HepG2 (cell line): ENCODE measurements at regions not wholly inside any gene's neighbourhood (a gene's known extent, or its start where the extent isn't known, plus 50 kb on each side); places are given as distances from the start of the nearest gene placed in this dataset.

Experiments
- ATAC-seq: fragments of 200-7000 bp; cut with Tn5 transposase; 3 replicates; pipeline ENCODE4 v1.9.1; 2020; ENCODE audit warnings: mild to moderate bottlenecking, moderate library complexity
- BruUV-seq: library from RNA; stranded (reverse); fragments of 400-500 nt; replicated peaks from 2 replicates; lab custom pipeline; 2021; lab: Mats Ljungman, UMichigan
- CTCF ChIA-PET: fragments of 300-600 bp; formaldehyde crosslinking; extraction: SDS; loops from one replicate; lab custom pipeline; 2021; ENCODE audit warnings: low total read pairs, inconsistent platforms, low intra/inter-chr PET ratio; lab: Yijun Ruan, JAX
- POLR2A ChIA-PET: fragments of 350-600 bp; sonication (Branson Sonifier 250); formaldehyde crosslinking; loops from one replicate; lab custom pipeline; 2020; ENCODE audit warnings: antibody characterized with exemption, inconsistent platforms; lab: Yijun Ruan, JAX
- DNase-seq: peaks from one replicate; pipeline ENCODE4 v3.0.0-alpha.2; 2015; ENCODE audit warnings: low spot score
- FAIRE-seq: peaks from 3 replicates; lab custom pipeline; 2011; peaks lifted over from hg19 to GRCh38; lab: Jason Lieb, UNC
- H2AFZ ChIP-seq: one replicate; pipeline ENCODE4 v1.6.1; 2011; ENCODE audit warnings: low read length, inconsistent platforms
- H3K27ac ChIP-seq: fragments of 300-600 bp; 3 replicates; pipeline ENCODE4 v1.8.0; 2011; ENCODE audit warnings: mixed run types, mild to moderate bottlenecking, mixed read lengths, low read length, inconsistent platforms; ENCODE audit not compliant: insufficient read depth; ENCODE audit errors: extremely low read length
- H3K27me3 ChIP-seq, 2 experiments: fragments of 200-600 bp in 1 of 2; 2 replicates in 1 of 2; 3 replicates in 1 of 2; pipeline versions ENCODE4 v1.6.0 to v1.8.0; 2011; ENCODE audit warnings: low read length in 2 of 2, mild to moderate bottlenecking in 2 of 2, moderate library complexity in 2 of 2, inconsistent platforms in 1 of 2; ENCODE audit not compliant: insufficient read depth in 2 of 2, control insufficient read depth in 1 of 2
- H3K36me3 ChIP-seq, 2 experiments: fragments of 200-600 bp in 1 of 2; replicated peaks in 1 of 2; 2 replicates in 1 of 2; 3 replicates in 1 of 2; pipeline versions ENCODE4 v1.5.1 to v1.8.0; 2011; ENCODE audit warnings: low read length in 2 of 2, inconsistent platforms in 1 of 2; ENCODE audit not compliant: insufficient read depth in 2 of 2, control insufficient read depth in 1 of 2
- H3K4me1 ChIP-seq: 2 replicates; pipeline ENCODE4 v1.5.1; 2012; ENCODE audit warnings: low read length, inconsistent platforms; ENCODE audit not compliant: insufficient read depth
- H3K4me2 ChIP-seq: 2 replicates; pipeline ENCODE4 v1.6.0; 2011; ENCODE audit warnings: low read depth, low read length, inconsistent platforms
- H3K4me3 ChIP-seq, 3 experiments: fragments of 200-600 bp in 1 of 3; sonication (generic), shearing (Covaris generic) in 1 of 3; replicated peaks in 1 of 3; 2 replicates each; pipeline ENCODE4 v1.5.1; 2011 to 2016; ENCODE audit warnings: low read length in 3 of 3, inconsistent platforms in 2 of 3, low read depth in 2 of 3, mild to moderate bottlenecking in 2 of 3, control low read depth in 1 of 3, mixed read lengths in 1 of 3; ENCODE audit not compliant: insufficient read depth in 1 of 3
- H3K79me2 ChIP-seq: one replicate; pipeline ENCODE4 v1.6.1; 2011; ENCODE audit warnings: low read length, inconsistent platforms; ENCODE audit not compliant: insufficient read depth
- H3K9ac ChIP-seq: 2 replicates; pipeline ENCODE4 v1.6.0; 2011; ENCODE audit warnings: mild to moderate bottlenecking, low read depth, low read length, inconsistent platforms; ENCODE audit not compliant: insufficient read depth
- H3K9me3 ChIP-seq: 2 replicates; pipeline ENCODE4 v1.5.1; 2012; ENCODE audit warnings: mild to moderate bottlenecking, low read length
- H4K20me1 ChIP-seq: 2 replicates; pipeline ENCODE4 v1.6.0; 2011; ENCODE audit warnings: inconsistent platforms, mild to moderate bottlenecking, low read length, moderate library complexity; ENCODE audit not compliant: insufficient read depth
- CREB1 ChIP-seq, 2 experiments: fragments of 450-650 bp in 1 of 2; IDR thresholded peaks; 2 replicates each; pipeline ENCODE4 v1.6.1; 2016 to 2017; ENCODE audit warnings: control low read depth in 1 of 2, mild to moderate bottlenecking in 1 of 2, missing compliant biosample characterization in 1 of 2, missing genetic modification characterization in 1 of 2
- JARID2 ChIP-seq: sonication (generic); formaldehyde crosslinking; IDR thresholded peaks from 2 replicates; pipeline ENCODE4 v1.8.1; 2023; ENCODE audit warnings: missing genetic modification reagents, inconsistent platforms; ENCODE audit not compliant: insufficient replicate concordance
- SNAI1 ChIP-seq: sonication (generic); formaldehyde crosslinking; IDR thresholded peaks from 2 replicates; pipeline ENCODE4 v1.5.0; 2020; ENCODE audit warnings: mild to moderate bottlenecking, missing genetic modification reagents, borderline replicate concordance
- ZFP90 ChIP-seq: sonication (generic); formaldehyde crosslinking; IDR thresholded peaks from 2 replicates; pipeline ENCODE4 v1.8.0; 2022; ENCODE audit warnings: missing genetic modification reagents, mild to moderate bottlenecking, inconsistent platforms, borderline replicate concordance
- ZNF343 ChIP-seq: sonication (generic); formaldehyde crosslinking; IDR thresholded peaks from 2 replicates; pipeline ENCODE4 v1.4.0; 2020; ENCODE audit warnings: mild to moderate bottlenecking, missing genetic modification reagents
- ZZZ3 ChIP-seq: sonication (generic); formaldehyde crosslinking; IDR thresholded peaks from 2 replicates; pipeline ENCODE4 v1.4.0; 2020; ENCODE audit warnings: missing genetic modification reagents, mild to moderate bottlenecking, borderline replicate concordance
- WGBS: methylation state at CpG from one replicate; pipeline ENCODE4 v1.1.6; 2017; ENCODE audit warnings: low lambda C conversion rate; 5-methylcytosine and 5-hydroxymethylcytosine counted together
- in situ Hi-C: cut with HindIII; loops from 2 replicates; pipeline ENCODE4 v1.10.0; 2017; ENCODE audit warnings: low pct_unique_long_range_greater_than_20kb; ENCODE audit not compliant: extremely low pct_ligation_motif_present
- intact Hi-C: fragments of 100-400 bp; cut with micrococcal nuclease; formaldehyde crosslinking; loops from one replicate; pipeline ENCODE4 v1.10.0; 2022; ENCODE audit not compliant: unreplicated experiment

DNA sequence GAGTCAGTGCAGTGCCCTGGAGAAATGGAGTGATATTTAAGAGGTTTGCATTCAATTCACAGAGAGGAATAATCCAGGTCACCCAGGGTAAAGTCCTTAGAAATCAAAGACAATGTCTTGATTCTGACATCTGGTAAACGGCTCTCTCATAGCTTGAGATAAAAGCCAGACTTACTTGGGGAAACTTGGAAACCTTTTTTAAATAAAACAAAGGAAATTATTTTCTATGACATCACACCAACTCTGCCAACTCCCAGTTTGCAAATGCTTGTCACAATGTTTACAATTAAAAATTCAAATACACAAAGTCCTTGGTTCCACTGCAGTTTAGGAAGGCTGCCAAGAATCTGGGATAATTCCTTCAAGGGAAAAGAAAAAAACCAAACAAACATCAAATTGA is 255.1 kb upstream of the NREP start:
- no peaks in the 10 kb centered on the region for H3K9me3 ChIP-seq
- intact Hi-C loops (no loop called here), in situ Hi-C loops (no loop called here)
- DNase-seq (no peak), ATAC-seq (no peak), FAIRE-seq (no peak)
- ChIA-PET POLR2A (no interaction called here), CTCF (no interaction called here)
- no TSS peak for BruUV-seq
- no peaks in the 10 kb centered on the region for H4K20me1 ChIP-seq
- H3K9ac ChIP-seq = no peak overlapping the region
- no peak overlapping the region for H3K4me2 ChIP-seq
- H3K27ac ChIP-seq = no peak overlapping the region
- H3K4me1 ChIP-seq = peaks cover 6% of the 10 kb centered on the region; the same call in 1 of the 2 replicates
- no peaks in the 10 kb centered on the region for H3K79me2 ChIP-seq
- no peak overlapping the region for H3K4me3 ChIP-seq
- WGBS = 9% methylated on average over 1 of the region's 1 CpG
- H3K27me3 ChIP-seq = no peaks in the 10 kb centered on the region
- no peak overlapping the region for H2AFZ ChIP-seq
- no peaks in the 10 kb centered on the region for H3K36me3 ChIP-seq
- TF ChIP-seq CREB1 (IDR thresholded peaks at IDR 0.05) = peak; percentile 57
- no peak for TF ChIP-seq CREB1 (CRISPR knock-in tag; IDR thresholded peaks at IDR 0.05)
- no peak for TF ChIP-seq ZNF343 (CRISPR knock-in tag)

DNA sequence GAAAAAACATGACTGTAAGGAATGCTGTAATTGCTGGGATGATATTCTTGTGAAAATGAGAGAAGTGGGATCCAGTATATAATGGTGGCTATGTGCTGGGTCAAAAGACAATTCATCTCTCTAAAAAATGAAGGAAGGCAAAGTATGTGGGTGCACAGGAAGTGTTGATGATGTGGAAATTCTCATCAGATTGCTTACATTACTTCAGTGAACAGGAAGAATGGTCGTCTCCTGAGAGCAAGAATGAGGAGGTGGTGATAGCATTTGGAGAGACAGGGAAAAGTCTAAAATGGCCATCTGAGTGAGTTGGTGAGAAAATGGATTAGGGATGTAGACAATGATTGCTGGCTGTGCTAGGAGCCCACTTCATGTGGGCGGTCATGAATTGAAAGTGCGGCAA is 253.5 kb upstream of the NREP start:
- CTCF ChIA-PET = no interaction called here
- FAIRE-seq (no peak), ATAC-seq (no peak), DNase-seq (no peak)
- 59% methylated on average over 3 of the region's 3 CpGs for WGBS
- peaks cover 6% of the 10 kb centered on the region; the same call in 1 of the 2 replicates for H3K4me1 ChIP-seq
- intact Hi-C loops (no loop called here), in situ Hi-C loops (no loop called here)
- no peak overlapping the region for H3K4me3 ChIP-seq
- H3K9ac ChIP-seq = no peak overlapping the region
- no peaks in the 10 kb centered on the region for H3K9me3 ChIP-seq
- BruUV-seq = no TSS peak
- H3K4me2 ChIP-seq = no peak overlapping the region
- no peaks in the 10 kb centered on the region for H4K20me1 ChIP-seq
- no peaks in the 10 kb centered on the region; a peak in 1 of 5 replicates for H3K27me3 ChIP-seq
- H3K27ac ChIP-seq = no peak overlapping the region
- no peaks in the 10 kb centered on the region for H3K79me2 ChIP-seq
- TF ChIP-seq SNAI1 (CRISPR knock-in tag) (no peak), ZZZ3 (CRISPR knock-in tag) (no peak), JARID2 (CRISPR knock-in tag) (no peak), ZFP90 (no peak)
- TF ChIP-seq, all 625 proteins: peak for 0
- Histone ChIP-seq H3K36me3 (no peaks in the 10 kb centered on the region), H2AFZ (no peak overlapping the region)
- POLR2A ChIA-PET = no interaction called here
